Mesenchymal stem cell (in vitro differentiated cells and primary cell): ENCODE measurements at regions not wholly inside any gene's neighbourhood (a gene's known extent, or its start where the extent isn't known, plus 50 kb on each side); places are given as distances from the start of the nearest gene placed in this dataset.
"Not testable (repeated sequence)": the region's sequence is repeated elsewhere in the genome, so short reads cannot be mapped to it uniquely, and the experiment has no call there.

Source experiments
- DNase-seq: peaks from one replicate; pipeline ENCODE4 v3.0.0-alpha.2; 2013
- H2AFZ ChIP-seq: one replicate; pipeline ENCODE4 v1.6.1; 2013; ENCODE audit warnings: low read depth, mild to moderate bottlenecking, control low read depth, inconsistent platforms, low read length, moderate library complexity
- H2AK5ac ChIP-seq: 2 replicates; pipeline ENCODE4 v1.6.1; 2013; ENCODE audit warnings: low read length, moderate library complexity, mild to moderate bottlenecking, inconsistent platforms; ENCODE audit not compliant: severe bottlenecking
- H2BK120ac ChIP-seq: one replicate; pipeline ENCODE4 v1.6.1; 2013; ENCODE audit warnings: low read depth, mild to moderate bottlenecking, inconsistent platforms, low read length, moderate library complexity
- H2BK12ac ChIP-seq, 2 experiments: one replicate each; pipeline ENCODE4 v1.6.1; 2013; ENCODE audit warnings: inconsistent platforms in 2 of 2, low read length in 2 of 2, mild to moderate bottlenecking in 2 of 2, moderate library complexity in 2 of 2, control low read depth in 1 of 2
- H2BK15ac ChIP-seq: one replicate; pipeline ENCODE4 v1.6.1; 2013; ENCODE audit warnings: mild to moderate bottlenecking, low read depth, inconsistent platforms; ENCODE audit not compliant: poor library complexity, severe bottlenecking
- H2BK5ac ChIP-seq: 2 replicates; pipeline ENCODE4 v1.6.1; 2013; ENCODE audit warnings: low read depth, mild to moderate bottlenecking, low read length, control low read depth, inconsistent platforms; ENCODE audit not compliant: poor library complexity, severe bottlenecking
- H3K14ac ChIP-seq, 2 experiments: one replicate each; pipeline ENCODE4 v1.6.1; 2013; ENCODE audit warnings: inconsistent platforms in 2 of 2, low read length in 2 of 2, control low read depth in 1 of 2, mild to moderate bottlenecking in 1 of 2, moderate library complexity in 1 of 2
- H3K18ac ChIP-seq, 2 experiments: one replicate each; pipeline ENCODE4 v1.6.1; 2013; ENCODE audit warnings: inconsistent platforms in 2 of 2, low read length in 2 of 2, control low read depth in 1 of 2, low read depth in 1 of 2, mild to moderate bottlenecking in 1 of 2
- H3K23ac ChIP-seq, 2 experiments: one replicate each; pipeline ENCODE4 v1.6.1; 2013; ENCODE audit warnings: inconsistent platforms in 2 of 2, low read length in 2 of 2, mild to moderate bottlenecking in 2 of 2, moderate library complexity in 2 of 2, control low read depth in 1 of 2
- H3K27ac ChIP-seq: 2 replicates; pipeline ENCODE4 v1.5.1; 2013; ENCODE audit warnings: mild to moderate bottlenecking, moderate library complexity, low read length, control low read depth, inconsistent platforms; ENCODE audit not compliant: poor library complexity, severe bottlenecking
- H3K27me3 ChIP-seq, 2 experiments: 2 replicates each; pipeline versions ENCODE4 v1.6.1 to v1.7.0; 2013; ENCODE audit warnings: low read length in 2 of 2, mild to moderate bottlenecking in 2 of 2, moderate library complexity in 2 of 2, control low read depth in 1 of 2, inconsistent platforms in 1 of 2; ENCODE audit not compliant: control insufficient read depth in 1 of 2, insufficient read depth in 1 of 2
- H3K36me3 ChIP-seq, 2 experiments: 2 replicates each; pipeline versions ENCODE4 v1.6.1 to v1.7.0; 2013; ENCODE audit warnings: low read length in 2 of 2, control low read depth in 1 of 2, inconsistent platforms in 1 of 2, low read depth in 1 of 2, mild to moderate bottlenecking in 1 of 2; ENCODE audit not compliant: insufficient read depth in 2 of 2, control insufficient read depth in 1 of 2
- H3K4ac ChIP-seq, 2 experiments: one replicate each; pipeline ENCODE4 v1.6.1; 2013; ENCODE audit warnings: inconsistent platforms in 2 of 2, low read length in 2 of 2, mild to moderate bottlenecking in 2 of 2, moderate library complexity in 2 of 2, control low read depth in 1 of 2, low read depth in 1 of 2
- H3K4me1 ChIP-seq: 2 replicates; pipeline ENCODE4 v1.6.1; 2013; ENCODE audit warnings: low read depth, low read length, control low read depth; ENCODE audit not compliant: control insufficient read depth, insufficient read depth
- H3K4me2 ChIP-seq: 2 replicates; pipeline ENCODE4 v1.6.1; 2013; ENCODE audit warnings: low read length, mild to moderate bottlenecking, inconsistent platforms; ENCODE audit not compliant: poor library complexity, severe bottlenecking
- H3K4me3 ChIP-seq, 2 experiments: 2 replicates each; pipeline versions ENCODE4 v1.5.1 to v1.7.0; 2013; ENCODE audit warnings: low read length in 2 of 2, mild to moderate bottlenecking in 2 of 2, control low read depth in 1 of 2, low read depth in 1 of 2; ENCODE audit not compliant: insufficient read depth in 1 of 2
- H3K79me1 ChIP-seq: replicated peaks from 2 replicates; pipeline ENCODE4 v1.6.1; 2013; ENCODE audit warnings: mild to moderate bottlenecking, control low read depth, low read length, inconsistent platforms; ENCODE audit not compliant: poor library complexity, severe bottlenecking
- H3K9ac ChIP-seq: 2 replicates; pipeline ENCODE4 v1.7.0; 2013; ENCODE audit warnings: mild to moderate bottlenecking, low read length, moderate library complexity
- H3K9me3 ChIP-seq: 2 replicates; pipeline ENCODE4 v1.7.0; 2013; ENCODE audit warnings: mild to moderate bottlenecking, low read length; ENCODE audit not compliant: control insufficient read depth
- H4K8ac ChIP-seq: one replicate; pipeline ENCODE4 v1.6.1; 2013; ENCODE audit warnings: inconsistent platforms, mild to moderate bottlenecking, low read length, moderate library complexity
- H4K91ac ChIP-seq: one replicate; pipeline ENCODE4 v1.6.1; 2013; ENCODE audit warnings: mild to moderate bottlenecking, low read length, inconsistent platforms
- WGBS: methylation state at CpG from one replicate; pipeline ENCODE4 v1.1.7; 2013; ENCODE audit warnings: mixed read lengths; 5-methylcytosine and 5-hydroxymethylcytosine counted together

- no peak overlapping the region for H2BK120ac ChIP-seq
- H3K79me1 ChIP-seq: no peaks in the 10 kb centered on the region
- H3K4ac ChIP-seq: no peak overlapping the region
- no peak overlapping the region for H4K8ac ChIP-seq
- H3K9ac ChIP-seq: no peak overlapping the region
- H2BK12ac ChIP-seq: no peak overlapping the region
- no peak overlapping the region for H3K4me2 ChIP-seq
- DNase-seq: no peak
- H3K23ac ChIP-seq: no peak overlapping the region
- H3K27me3 ChIP-seq: no peaks in the 10 kb centered on the region
- no peak overlapping the region for H3K4me3 ChIP-seq
- H3K9me3 ChIP-seq: peaks cover 73% of the 10 kb centered on the region
- H3K36me3 ChIP-seq: no peaks in the 10 kb centered on the region
- H2AFZ ChIP-seq: no peak overlapping the region
- H3K18ac ChIP-seq: no peak overlapping the region
- no peak overlapping the region for H2BK5ac ChIP-seq
- 87% methylated on average over 15 of the region's 15 CpGs for WGBS
- no peak overlapping the region for H2BK15ac ChIP-seq
- no peak overlapping the region for H3K27ac ChIP-seq
- no peaks in the 10 kb centered on the region for H3K4me1 ChIP-seq
- no peak overlapping the region for H2AK5ac ChIP-seq
- no peak overlapping the region for H3K14ac ChIP-seq
- no peak overlapping the region for H4K91ac ChIP-seq
These were observed 1283.7 kb downstream of the TP53TG3F start for GRCh38 chr16:34743115-34743514.

DNA sequence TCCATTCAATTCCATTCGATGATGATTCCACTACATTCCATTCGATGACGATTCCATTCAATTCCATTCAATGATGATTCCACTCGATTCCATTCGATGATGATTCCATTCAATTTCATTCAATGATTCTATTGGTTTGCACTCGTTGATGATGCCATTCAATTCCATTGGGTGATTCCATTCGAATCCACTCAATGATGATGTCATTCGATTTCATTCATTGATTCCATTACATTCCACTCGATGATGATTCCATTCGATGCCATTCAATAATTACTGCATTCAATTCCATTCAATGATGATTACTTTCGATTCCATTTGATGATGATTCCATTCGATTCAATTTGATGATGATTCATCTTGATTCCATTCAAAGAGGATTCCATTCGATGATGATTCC, 1299.4 kb downstream of the TP53TG3F start:
- H3K4ac ChIP-seq: no peak overlapping the region
- no peak overlapping the region for H3K27ac ChIP-seq
- H3K9me3 ChIP-seq: peaks cover 92% of the 10 kb centered on the region
- H3K4me3 ChIP-seq: no peak overlapping the region
- no peak overlapping the region for H3K4me2 ChIP-seq
- no peak overlapping the region for H2AFZ ChIP-seq
- H2AK5ac ChIP-seq: no peak overlapping the region
- no peak overlapping the region for H3K9ac ChIP-seq
- H3K79me1 ChIP-seq: no peaks in the 10 kb centered on the region
- H3K4me1 ChIP-seq: no peaks in the 10 kb centered on the region
- H4K91ac ChIP-seq: no peak overlapping the region
- no peak overlapping the region for H2BK15ac ChIP-seq
- no peak overlapping the region for H4K8ac ChIP-seq
- no peak overlapping the region for H2BK120ac ChIP-seq
- no peak overlapping the region for H2BK5ac ChIP-seq
- H3K23ac ChIP-seq: no peak overlapping the region
- no peaks in the 10 kb centered on the region for H3K27me3 ChIP-seq
- H3K14ac ChIP-seq: no peak overlapping the region
- no peaks in the 10 kb centered on the region for H3K36me3 ChIP-seq
- WGBS: 79% methylated on average over 13 of the region's 13 CpGs
- no peak overlapping the region for H3K18ac ChIP-seq
- DNase-seq: no peak
- no peak overlapping the region for H2BK12ac ChIP-seq

GRCh38 chr16:34791835-34792234, 1332.4 kb downstream of the TP53TG3F start:
- WGBS: 19% methylated on average over 2 of the region's 2 CpGs
- H3K9ac ChIP-seq, H3K79me1 ChIP-seq, H3K14ac ChIP-seq, H3K36me3 ChIP-seq, H2AK5ac ChIP-seq, H2BK5ac ChIP-seq, H3K27me3 ChIP-seq, H2BK12ac ChIP-seq, H3K18ac ChIP-seq, H4K91ac ChIP-seq, H2BK120ac ChIP-seq, DNase-seq, H3K4me2 ChIP-seq, H3K4me3 ChIP-seq, H3K4me1 ChIP-seq, H4K8ac ChIP-seq, H2BK15ac ChIP-seq, H3K23ac ChIP-seq, H2AFZ ChIP-seq, H3K9me3 ChIP-seq, H3K27ac ChIP-seq, H3K4ac ChIP-seq: not testable (repeated sequence)

DNA sequence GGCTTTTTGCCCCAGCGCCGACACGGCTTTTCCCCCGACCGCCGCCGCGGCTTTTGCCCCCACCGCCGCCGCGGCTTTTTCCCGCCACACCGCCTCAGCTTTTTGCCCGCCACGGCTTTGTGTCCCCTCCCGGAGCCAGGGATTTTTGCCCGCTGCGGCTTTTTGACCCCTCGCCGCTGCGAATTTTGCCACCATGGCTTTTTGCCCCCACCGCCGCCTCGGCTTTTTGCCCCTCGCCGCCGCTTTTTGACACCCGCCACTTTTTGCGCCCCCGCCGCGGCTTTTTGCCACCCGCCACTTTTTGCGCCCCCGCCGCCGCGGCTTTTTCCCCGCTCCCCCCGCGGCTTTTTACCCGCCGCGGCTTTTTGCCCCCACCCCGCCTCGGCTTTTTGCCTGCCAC, 1342.5 kb downstream of the TP53TG3F start:
- Histone ChIP-seq H3K18ac (no peak overlapping the region), H2BK5ac (no peak overlapping the region)

More for the DNA sequence above, 1342.5 kb downstream of the TP53TG3F start:
- Histone ChIP-seq H3K14ac (no peak overlapping the region), H3K4me1 (no peaks in the 10 kb centered on the region), H2BK12ac (no peak overlapping the region), H3K27ac (no peak overlapping the region), H3K9me3 (no peaks in the 10 kb centered on the region), H2AFZ (no peak overlapping the region), H3K36me3 (peaks cover 0 to 3% of the 10 kb centered on the region in 2 experiments), H4K8ac (no peak overlapping the region), H3K4me3 (no peak overlapping the region), H4K91ac (no peak overlapping the region), H3K27me3 (no peaks in the 10 kb centered on the region), H3K4ac (no peak overlapping the region), H3K4me2 (no peak overlapping the region), H3K9ac (no peak overlapping the region), H2AK5ac (no peak overlapping the region), H3K23ac (no peak overlapping the region), H3K79me1 (no peaks in the 10 kb centered on the region), H2BK120ac (no peak overlapping the region), H2BK15ac (no peak overlapping the region)
- no peak for DNase-seq
- WGBS: 96% methylated on average over 46 of the region's 47 CpGs
